ENCODE measurements at regions not wholly inside any gene's neighbourhood (a gene's known extent, or its start where the extent isn't known, plus 50 kb on each side); places are given as distances from the start of the nearest gene placed in this dataset.

- DNase-seq (no peak), ATAC-seq (no peak)
- Mint-ChIP-seq H3K4me3 (no peak overlapping the region), H3K9me3 (peaks cover 6 to 12% of the 10 kb centered on the region in 2 donors), H3K27ac (no peak overlapping the region), H3K27me3 (peaks cover 11% of the 10 kb centered on the region), H3K4me1 (no peaks in the 10 kb centered on the region)
These were observed 225.2 kb downstream of the BUD13 start for GRCh38 chr11:116547571-116547970.

- Mint-ChIP-seq H3K27me3 (peaks cover 11% of the 10 kb centered on the region), H3K4me1 (no peaks in the 10 kb centered on the region), H3K27ac (no peak overlapping the region), H3K9me3 (peaks cover 6 to 12% of the 10 kb centered on the region in 2 donors), H3K4me3 (no peak overlapping the region)
- no peak for ATAC-seq
- DNase-seq, result no peak
These were observed 226.9 kb downstream of the BUD13 start for GRCh38 chr11:116545912-116546311.

- no peak for ATAC-seq
- no peak overlapping the region for H3K27ac Mint-ChIP-seq
- H3K27me3 Mint-ChIP-seq, result peaks cover 17% of the 10 kb centered on the region
- no peak for DNase-seq
- no peaks in the 10 kb centered on the region for H3K4me1 Mint-ChIP-seq
- H3K4me3 Mint-ChIP-seq, result no peak overlapping the region
- H3K9me3 Mint-ChIP-seq, result peaks cover 6 to 10% of the 10 kb centered on the region in 2 donors
These were observed 228.1 kb downstream of the BUD13 start for GRCh38 chr11:116544721-116545120.

- ATAC-seq (no peak), DNase-seq (no peak)
- H3K9me3 Mint-ChIP-seq, result peaks cover 1 to 3% of the 10 kb centered on the region in 2 donors
- H3K27me3 Mint-ChIP-seq, result peaks cover 13% of the 10 kb centered on the region
- H3K4me3 Mint-ChIP-seq, result no peak overlapping the region
- H3K27ac Mint-ChIP-seq, result no peak overlapping the region
- no peaks in the 10 kb centered on the region for H3K4me1 Mint-ChIP-seq
These were observed 228.8 kb downstream of the BUD13 start for GRCh38 chr11:116543911-116544475.

GRCh38 chr11:116543099-116543498 lies 229.7 kb downstream of the BUD13 start:
- peaks cover 19% of the 10 kb centered on the region for H3K27me3 Mint-ChIP-seq
- no peak for ATAC-seq

GRCh38 chr11:116542406-116542805 lies 230.4 kb downstream of the BUD13 start:
- no peaks in the 10 kb centered on the region for H3K4me1 Mint-ChIP-seq
- DNase-seq (no peak), ATAC-seq (no peak)
- H3K4me3 Mint-ChIP-seq, result no peak overlapping the region
- no peaks in the 10 kb centered on the region for H3K9me3 Mint-ChIP-seq
- peaks cover 19% of the 10 kb centered on the region for H3K27me3 Mint-ChIP-seq
- H3K27ac Mint-ChIP-seq, result no peak overlapping the region

More at GRCh38 chr11:116543099-116543498, 229.7 kb downstream of the BUD13 start:
- no peaks in the 10 kb centered on the region for H3K4me1 Mint-ChIP-seq
- H3K9me3 Mint-ChIP-seq, result no peaks in the 10 kb centered on the region
- no peak overlapping the region for H3K4me3 Mint-ChIP-seq
- no peak overlapping the region for H3K27ac Mint-ChIP-seq
- DNase-seq, result no peak

GRCh38 chr11:116541460-116541859 lies 231.3 kb downstream of the BUD13 start:
- H3K27me3 Mint-ChIP-seq, result peaks cover 25% of the 10 kb centered on the region
- DNase-seq (no peak), ATAC-seq (no peak)
- no peak overlapping the region for H3K4me3 Mint-ChIP-seq
- H3K27ac Mint-ChIP-seq, result no peak overlapping the region
- H3K9me3 Mint-ChIP-seq, result no peaks in the 10 kb centered on the region
- no peaks in the 10 kb centered on the region for H3K4me1 Mint-ChIP-seq

- H3K4me1 Mint-ChIP-seq, result no peaks in the 10 kb centered on the region
- H3K27ac Mint-ChIP-seq, result no peak overlapping the region
- no peak overlapping the region for H3K4me3 Mint-ChIP-seq
- ATAC-seq, result no peak
- no peak for DNase-seq
- no peaks in the 10 kb centered on the region for H3K9me3 Mint-ChIP-seq
- H3K27me3 Mint-ChIP-seq, result peaks cover 27% of the 10 kb centered on the region
These were observed 232.0 kb downstream of the BUD13 start for GRCh38 chr11:116540645-116541304.

GRCh38 chr11:116539836-116540418 lies 232.9 kb downstream of the BUD13 start:
- Mint-ChIP-seq H3K9me3 (no peaks in the 10 kb centered on the region), H3K27me3 (peaks cover 27% of the 10 kb centered on the region), H3K27ac (peak overlapping the region in 1 of 2 donors; percentile 16), H3K4me3 (no peak overlapping the region), H3K4me1 (no peaks in the 10 kb centered on the region)
- DNase-seq (no peak), ATAC-seq (no peak)

- ATAC-seq, result no peak
- H3K27me3 Mint-ChIP-seq, result peaks cover 34% of the 10 kb centered on the region
- no peak overlapping the region for H3K27ac Mint-ChIP-seq
- H3K4me1 Mint-ChIP-seq, result no peaks in the 10 kb centered on the region
- H3K4me3 Mint-ChIP-seq, result no peak overlapping the region
- no peak for DNase-seq
- H3K9me3 Mint-ChIP-seq, result no peaks in the 10 kb centered on the region
These were observed 233.6 kb downstream of the BUD13 start for GRCh38 chr11:116539211-116539610.

GRCh38 chr11:116538677-116539076 lies 234.1 kb downstream of the BUD13 start:
- Mint-ChIP-seq H3K27me3 (peaks cover 39% of the 10 kb centered on the region), H3K9me3 (no peaks in the 10 kb centered on the region), H3K4me3 (no peak overlapping the region), H3K27ac (no peak overlapping the region), H3K4me1 (no peaks in the 10 kb centered on the region)
- no peak for ATAC-seq
- DNase-seq, result no peak

GRCh38 chr11:116537709-116538108 lies 235.1 kb downstream of the BUD13 start:
- Mint-ChIP-seq H3K27ac (no peak overlapping the region), H3K9me3 (no peaks in the 10 kb centered on the region), H3K27me3 (peaks cover 47% of the 10 kb centered on the region)

GRCh38 chr11:116537121-116537520 lies 235.7 kb downstream of the BUD13 start:
- DNase-seq, result no peak
- no peak overlapping the region for H3K27ac Mint-ChIP-seq
- no peaks in the 10 kb centered on the region for H3K4me1 Mint-ChIP-seq
- no peaks in the 10 kb centered on the region for H3K9me3 Mint-ChIP-seq
- H3K4me3 Mint-ChIP-seq, result no peak overlapping the region
- peaks cover 48% of the 10 kb centered on the region for H3K27me3 Mint-ChIP-seq
- ATAC-seq, result no peak

More at GRCh38 chr11:116537709-116538108, 235.1 kb downstream of the BUD13 start:
- no peaks in the 10 kb centered on the region for H3K4me1 Mint-ChIP-seq
- no peak overlapping the region for H3K4me3 Mint-ChIP-seq
- no peak for DNase-seq
- ATAC-seq, result no peak

GRCh38 chr11:116536416-116536815 lies 236.4 kb downstream of the BUD13 start:
- DNase-seq (no peak), ATAC-seq (no peak)
- Mint-ChIP-seq H3K27me3 (peaks cover 54% of the 10 kb centered on the region), H3K4me3 (no peak overlapping the region), H3K27ac (no peak overlapping the region), H3K9me3 (no peaks in the 10 kb centered on the region), H3K4me1 (no peaks in the 10 kb centered on the region)

- H3K27ac Mint-ChIP-seq, result peak overlapping the region in 1 of 2 donors; percentile 29
- ATAC-seq, result no peak
- DNase-seq, result no peak
- peaks cover 54% of the 10 kb centered on the region for H3K27me3 Mint-ChIP-seq
- no peak overlapping the region for H3K4me3 Mint-ChIP-seq
- no peaks in the 10 kb centered on the region for H3K9me3 Mint-ChIP-seq
- no peaks in the 10 kb centered on the region for H3K4me1 Mint-ChIP-seq
These were observed 236.8 kb downstream of the BUD13 start for GRCh38 chr11:116535994-116536393.

GRCh38 chr11:116535120-116535519 lies 237.7 kb downstream of the BUD13 start:
- ATAC-seq (no peak), DNase-seq (no peak)
- H3K9me3 Mint-ChIP-seq, result no peaks in the 10 kb centered on the region
- H3K4me1 Mint-ChIP-seq, result no peaks in the 10 kb centered on the region
- peaks cover 51% of the 10 kb centered on the region for H3K27me3 Mint-ChIP-seq
- no peak overlapping the region for H3K4me3 Mint-ChIP-seq
- no peak overlapping the region for H3K27ac Mint-ChIP-seq
